GM21423 (cell line): ENCODE measurements at regions not wholly inside any gene's neighbourhood (a gene's known extent, or its start where the extent isn't known, plus 50 kb on each side); places are given as distances from the start of the nearest gene placed in this dataset.
"Not testable (repeated sequence)": the region's sequence is repeated elsewhere in the genome, so short reads cannot be mapped to it uniquely, and the experiment has no call there.

Source experiments
- ATAC-seq: cut with Tn5 transposase; IDR thresholded peaks from one replicate; pipeline ENCODE4 v1.9.1; 2021; ENCODE audit warnings: mild to moderate bottlenecking, moderate library complexity; ENCODE audit not compliant: unreplicated experiment

- ATAC-seq = no peak
These were observed 1007.2 kb downstream of the REEP3 start for GRCh38 chr10:64528294-64529002.

DNA sequence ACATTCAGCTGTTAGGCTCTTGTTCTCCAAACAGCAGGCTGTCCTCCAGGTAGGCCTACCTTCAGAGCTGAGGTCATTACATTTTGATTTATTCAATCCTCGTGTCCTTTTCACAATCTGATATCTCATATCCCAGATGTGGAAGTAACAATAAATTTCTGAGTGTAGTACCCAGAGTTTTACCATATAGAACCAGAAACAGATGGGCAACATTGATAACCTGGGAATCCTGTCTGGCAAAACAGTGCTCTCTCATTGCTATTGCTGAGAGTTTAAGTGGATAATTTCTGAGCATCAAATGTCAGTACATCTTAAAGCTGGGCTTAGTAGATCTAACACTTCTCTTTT is 1007.8 kb downstream of the REEP3 start:
- no peak for ATAC-seq

DNA sequence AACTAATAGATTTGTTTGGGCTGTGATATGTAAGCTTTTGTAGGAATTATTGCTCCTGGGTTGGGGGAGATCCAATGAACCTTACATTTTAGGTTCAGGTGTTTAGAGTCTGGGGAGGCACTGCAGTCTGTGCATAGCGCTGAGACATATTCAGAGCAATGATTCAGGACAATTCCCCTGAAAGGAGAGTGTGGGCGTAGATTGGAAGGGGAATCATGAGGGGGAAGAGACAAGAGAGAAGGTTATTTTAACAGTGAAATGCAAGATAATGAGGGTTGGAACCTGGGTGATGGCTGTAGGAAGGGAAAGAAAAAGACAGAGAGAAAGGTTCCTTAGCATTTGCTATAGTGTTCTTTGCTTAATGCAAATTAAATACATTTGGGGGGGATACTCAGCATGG is 1013.4 kb downstream of the REEP3 start:
- no peak for ATAC-seq

DNA sequence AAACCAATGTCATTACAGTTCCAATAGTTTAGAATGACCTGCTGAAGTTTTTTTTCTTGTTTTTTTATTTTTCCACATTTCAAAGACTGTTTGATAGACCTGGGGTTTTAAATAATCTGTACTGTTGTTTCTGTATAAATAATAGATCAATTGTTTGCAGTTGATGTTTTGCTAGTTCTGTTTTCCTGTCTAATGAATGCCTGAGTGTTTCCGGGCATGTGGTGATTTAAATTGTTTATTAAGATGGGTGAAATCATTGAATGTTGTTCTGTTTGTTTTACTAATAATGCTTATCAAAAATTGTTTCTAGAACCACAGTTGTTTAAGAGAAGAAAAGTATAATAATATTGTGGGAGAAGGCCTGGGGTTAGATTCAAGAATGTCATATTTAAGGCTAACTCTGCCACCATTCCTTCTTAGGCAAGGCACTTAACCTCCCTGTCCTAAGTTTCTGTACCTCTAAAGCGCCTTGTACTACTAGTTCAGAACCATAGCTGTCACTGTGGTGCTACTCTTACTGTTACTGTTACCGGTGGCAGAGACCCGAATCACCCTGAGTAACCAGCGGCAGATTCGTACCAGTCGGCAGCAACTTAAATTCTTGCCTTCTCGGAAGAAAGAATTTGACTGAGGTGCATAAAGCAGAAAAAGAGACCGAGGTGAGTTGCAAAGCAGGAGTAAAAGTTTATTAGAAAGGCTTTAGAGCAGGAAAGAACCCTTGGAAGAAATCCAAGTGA is 1014.1 kb downstream of the REEP3 start:
- no peak for ATAC-seq

GRCh38 chr10:64537112-64537511 is 1015.9 kb downstream of the REEP3 start:
- no peak for ATAC-seq

DNA sequence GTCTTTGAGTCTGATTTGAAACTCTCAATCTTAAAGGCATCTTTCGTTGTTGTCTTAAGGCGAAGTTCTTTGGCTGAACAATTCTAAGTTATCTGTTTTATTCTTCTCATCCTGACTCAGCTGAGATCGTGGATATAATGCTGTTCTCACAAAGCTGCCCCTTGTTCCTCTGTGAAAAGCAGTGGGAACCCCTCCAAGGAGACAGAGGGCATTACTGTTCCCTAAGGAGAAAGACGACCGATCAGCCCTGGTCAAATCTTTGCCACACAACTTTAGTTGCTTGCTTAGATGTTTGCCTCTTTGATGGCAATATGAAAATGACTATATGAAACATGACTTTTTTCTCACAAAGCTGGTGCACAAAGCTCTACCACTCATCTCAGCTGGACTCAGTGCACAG is 1016.7 kb downstream of the REEP3 start:
- ATAC-seq = no peak

DNA sequence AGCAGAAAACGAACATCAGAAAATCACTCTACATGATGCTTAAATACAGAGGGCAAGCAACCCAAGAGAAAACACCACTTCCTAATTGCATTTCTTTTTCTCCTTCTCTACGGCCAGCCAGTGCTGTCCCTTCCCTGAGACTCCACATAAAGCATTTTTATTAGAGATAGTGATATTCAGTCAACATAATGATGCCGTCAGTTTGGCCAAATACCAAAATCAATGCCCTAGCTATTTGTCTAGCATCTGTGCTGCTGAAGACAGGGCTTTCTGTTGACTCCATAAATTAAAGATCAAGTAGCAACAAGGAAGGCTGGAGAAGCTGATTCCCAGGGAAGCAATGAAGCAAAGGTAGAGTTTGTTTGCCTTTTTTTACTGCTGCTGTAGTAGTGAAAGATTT is 1024.9 kb downstream of the REEP3 start:
- ATAC-seq = no peak

DNA sequence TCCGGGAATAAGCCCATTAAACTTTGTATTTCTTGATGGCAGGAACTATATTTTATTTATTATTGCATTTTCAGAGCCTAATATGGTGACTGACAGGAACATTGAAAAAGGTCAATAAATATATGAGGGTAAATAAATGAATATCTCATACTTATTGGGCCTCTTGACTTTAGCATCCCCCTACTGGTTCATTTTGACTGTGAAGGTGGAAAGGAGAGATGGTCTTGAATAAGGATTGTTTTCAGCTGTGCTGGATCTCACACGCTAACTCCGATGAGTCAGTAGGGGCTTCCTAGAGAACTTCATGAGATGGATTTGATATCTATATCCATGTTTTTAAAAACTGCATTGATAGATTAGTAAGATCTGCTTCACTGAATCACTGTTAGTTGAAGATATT is 1026.0 kb downstream of the REEP3 start:
- no peak for ATAC-seq

GRCh38 chr10:64555666-64556065 is 1034.5 kb downstream of the REEP3 start:
- no peak for ATAC-seq

DNA sequence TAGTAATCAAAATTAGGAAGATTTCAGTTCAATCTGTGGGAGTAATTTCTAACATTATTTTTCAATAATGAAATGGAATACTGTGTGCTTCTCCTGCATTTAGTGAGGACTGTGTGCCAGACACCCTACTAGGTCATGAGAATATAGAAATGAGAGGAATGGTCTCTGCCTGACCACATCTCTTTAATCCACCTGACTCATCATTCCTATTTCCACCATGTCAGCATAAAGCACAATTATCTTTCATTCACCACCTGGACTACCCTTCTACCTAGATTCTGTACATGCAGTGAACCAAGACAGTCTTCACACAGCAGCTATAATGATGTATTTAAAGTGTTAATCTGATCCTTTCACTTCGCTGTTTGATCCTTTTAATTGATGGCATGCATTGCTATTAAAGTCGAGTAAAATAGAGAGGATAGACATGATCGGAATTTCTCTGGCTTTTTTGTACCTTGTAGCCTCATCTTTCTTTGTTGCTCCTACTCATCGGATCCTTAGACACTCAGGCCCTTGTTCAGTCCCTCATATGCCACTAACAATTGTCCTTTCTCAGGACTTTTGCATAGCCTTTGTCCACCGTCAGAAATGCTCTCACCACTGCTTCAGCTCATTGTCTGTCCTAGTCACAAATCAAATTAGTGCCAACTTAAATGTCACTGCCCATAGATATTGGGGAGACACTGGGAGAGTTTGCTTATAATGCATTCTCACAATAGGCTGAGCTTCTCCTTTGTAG is 1037.1 kb downstream of the REEP3 start:
- ATAC-seq = no peak

DNA sequence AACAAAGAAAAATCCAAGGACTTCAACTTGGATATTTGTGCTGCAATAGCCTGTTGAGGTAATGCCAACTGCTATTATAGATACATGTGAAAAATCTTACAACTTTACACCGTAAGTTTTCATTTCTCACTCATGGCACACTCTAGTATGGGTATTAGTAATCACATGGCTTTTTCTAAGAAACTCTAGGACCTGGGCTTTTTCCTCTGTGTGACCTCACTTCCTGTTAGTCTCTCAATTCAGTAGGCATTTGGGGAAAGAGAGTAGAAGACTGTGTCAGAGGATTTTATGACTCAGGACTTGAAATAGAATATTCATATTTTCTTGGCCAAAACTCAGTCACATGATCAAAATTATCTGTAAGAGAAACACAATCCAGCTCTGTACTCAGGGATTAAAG is 1049.9 kb downstream of the REEP3 start:
- ATAC-seq = no peak

GRCh38 chr10:64573623-64574325 is 1052.6 kb downstream of the REEP3 start:
- no peak for ATAC-seq

DNA sequence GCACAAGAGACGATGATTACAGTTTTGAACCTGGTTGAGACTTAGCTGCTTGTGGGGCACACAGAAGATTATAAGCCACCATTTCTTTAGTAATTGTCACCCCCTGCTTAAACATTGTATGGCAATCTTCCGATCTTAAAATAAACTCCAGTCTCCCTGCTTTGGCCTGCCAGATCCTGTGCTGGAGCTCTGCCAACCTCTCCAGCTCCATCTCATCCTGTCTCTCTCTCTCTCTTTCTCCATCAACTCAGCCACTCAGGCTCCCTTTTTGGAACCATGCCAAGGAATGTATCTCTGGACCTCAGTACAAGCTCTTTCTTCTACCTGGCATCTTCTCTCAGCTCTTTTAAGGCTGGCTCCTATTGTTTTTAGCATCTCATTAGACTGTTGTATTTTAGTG is 1053.2 kb downstream of the REEP3 start:
- no peak for ATAC-seq

DNA sequence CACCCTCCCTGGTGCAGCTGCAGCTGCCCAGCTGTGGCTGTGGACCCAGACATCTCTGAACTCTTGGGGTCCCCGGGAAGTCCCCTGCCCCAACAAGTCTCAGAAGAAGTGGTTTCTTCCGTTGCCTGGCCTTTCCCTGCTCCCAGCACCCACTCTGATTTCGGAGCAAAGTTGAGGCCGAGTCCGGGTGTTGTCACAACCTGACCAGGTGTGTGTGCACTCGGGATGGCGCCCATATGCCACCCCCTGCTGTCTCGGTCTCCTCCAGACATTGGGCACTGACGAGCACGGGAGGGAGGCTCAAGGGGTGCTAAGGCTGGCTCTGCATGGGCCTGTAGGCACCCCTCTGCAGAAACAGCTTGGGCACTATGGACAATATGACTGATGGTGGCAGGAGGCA is 1055.3 kb downstream of the REEP3 start:
- ATAC-seq = no peak

GRCh38 chr10:64578757-64579156 is 1057.6 kb downstream of the REEP3 start:
- not testable (repeated sequence) for ATAC-seq

DNA sequence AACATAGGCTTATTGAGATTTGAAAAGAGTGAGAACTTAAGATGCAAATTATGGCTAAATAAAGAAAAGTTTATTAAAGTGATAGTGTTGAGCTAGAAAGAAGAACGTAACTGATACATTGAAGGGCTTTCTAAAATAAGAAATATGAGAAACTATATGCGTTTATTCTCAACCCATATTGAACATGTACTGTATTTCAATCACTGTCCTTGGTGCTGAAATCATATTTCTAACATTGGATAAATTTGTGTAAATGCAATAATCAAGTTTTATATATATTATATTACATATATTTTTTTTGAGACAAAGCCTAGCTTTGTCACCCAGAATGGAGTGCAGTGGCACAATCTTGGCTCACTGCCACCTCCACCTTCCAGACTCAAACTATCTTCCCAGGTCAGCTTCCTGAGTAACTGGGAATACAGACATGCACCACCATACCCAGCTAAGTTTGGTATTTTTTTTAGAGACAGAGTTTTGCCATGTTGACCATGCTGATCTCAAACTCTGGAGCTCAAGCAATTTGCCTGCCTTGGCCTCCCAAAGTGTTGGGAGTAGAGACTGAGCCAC is 1065.8 kb downstream of the REEP3 start:
- ATAC-seq = no peak

GRCh38 chr10:64594072-64594471 is 1072.9 kb downstream of the REEP3 start:
- ATAC-seq = no peak

- no peak for ATAC-seq
These were observed 1077.4 kb downstream of the REEP3 start for GRCh38 chr10:64598600-64598999.

DNA sequence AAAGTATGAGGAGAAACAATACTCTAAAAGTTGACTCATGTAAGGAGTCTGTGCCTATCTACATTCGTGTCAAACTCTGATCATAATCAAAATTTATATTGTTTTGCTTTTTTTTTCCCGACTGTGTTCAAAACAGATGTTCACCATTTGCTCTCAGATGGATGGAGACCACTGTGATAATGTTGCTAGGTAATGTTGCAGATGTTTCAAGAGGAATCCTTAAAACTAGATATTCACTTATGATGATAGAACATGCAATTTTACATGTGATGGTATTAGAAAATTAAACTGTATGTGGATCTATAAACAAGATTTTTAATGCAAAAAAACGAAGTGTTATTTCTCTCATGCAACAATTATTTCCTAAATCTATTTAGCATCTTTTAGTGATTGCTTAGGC is 1080.1 kb downstream of the REEP3 start:
- ATAC-seq = no peak

- ATAC-seq = no peak
These were observed 1095.9 kb downstream of the REEP3 start for GRCh38 chr10:64617085-64617484.

DNA sequence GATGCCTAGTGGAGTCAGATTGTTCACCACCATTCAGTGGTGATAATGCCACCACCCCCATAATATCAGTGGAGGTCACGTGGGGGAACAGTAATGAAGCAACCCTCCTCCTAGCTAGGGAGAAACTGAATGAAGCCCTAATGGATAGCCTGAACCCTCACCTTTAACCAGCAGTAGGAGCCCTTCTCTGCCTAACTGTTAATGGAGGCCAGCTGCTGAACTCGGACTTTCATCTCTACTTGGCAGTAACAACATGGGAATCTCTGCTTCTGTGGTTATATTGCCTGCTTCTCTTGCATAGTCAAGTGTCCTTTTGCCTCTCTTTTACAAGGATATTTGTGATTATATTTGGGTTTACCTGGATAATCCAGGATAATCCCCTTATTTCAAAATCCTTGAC is 1097.9 kb downstream of the REEP3 start:
- no peak for ATAC-seq
